Fibroblast of skin of scalp (primary cell): ENCODE measurements at regions not wholly inside any gene's neighbourhood (a gene's known extent, or its start where the extent isn't known, plus 50 kb on each side); places are given as distances from the start of the nearest gene placed in this dataset.
A peak's percentile ranks its signal among the peaks of the same experiment; 100 is the strongest.

ENCODE experiments used
- DNase-seq: peaks from one replicate; pipeline ENCODE4 v3.0.0-alpha.2; 2013

DNA sequence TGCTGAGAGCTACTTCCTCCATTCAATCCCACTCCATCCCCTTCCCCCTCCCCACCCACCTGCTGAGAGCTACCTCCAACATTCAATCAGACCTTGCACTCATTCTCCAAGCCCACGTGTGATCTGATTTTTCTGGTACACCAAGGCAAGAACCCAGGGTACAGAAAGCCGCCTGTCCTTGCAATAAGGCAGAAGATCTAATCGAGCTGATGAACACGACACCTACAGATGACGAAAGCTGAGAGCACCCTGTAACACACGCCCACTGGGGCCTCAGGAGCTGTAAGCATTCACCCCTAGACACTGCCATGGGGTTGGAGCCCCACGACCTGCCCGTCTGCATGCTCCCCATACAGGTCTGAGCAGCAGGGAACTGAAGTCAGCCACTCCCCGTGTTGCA lies 58.3 kb downstream of the TRIML1 start:
- no peak for DNase-seq

DNA sequence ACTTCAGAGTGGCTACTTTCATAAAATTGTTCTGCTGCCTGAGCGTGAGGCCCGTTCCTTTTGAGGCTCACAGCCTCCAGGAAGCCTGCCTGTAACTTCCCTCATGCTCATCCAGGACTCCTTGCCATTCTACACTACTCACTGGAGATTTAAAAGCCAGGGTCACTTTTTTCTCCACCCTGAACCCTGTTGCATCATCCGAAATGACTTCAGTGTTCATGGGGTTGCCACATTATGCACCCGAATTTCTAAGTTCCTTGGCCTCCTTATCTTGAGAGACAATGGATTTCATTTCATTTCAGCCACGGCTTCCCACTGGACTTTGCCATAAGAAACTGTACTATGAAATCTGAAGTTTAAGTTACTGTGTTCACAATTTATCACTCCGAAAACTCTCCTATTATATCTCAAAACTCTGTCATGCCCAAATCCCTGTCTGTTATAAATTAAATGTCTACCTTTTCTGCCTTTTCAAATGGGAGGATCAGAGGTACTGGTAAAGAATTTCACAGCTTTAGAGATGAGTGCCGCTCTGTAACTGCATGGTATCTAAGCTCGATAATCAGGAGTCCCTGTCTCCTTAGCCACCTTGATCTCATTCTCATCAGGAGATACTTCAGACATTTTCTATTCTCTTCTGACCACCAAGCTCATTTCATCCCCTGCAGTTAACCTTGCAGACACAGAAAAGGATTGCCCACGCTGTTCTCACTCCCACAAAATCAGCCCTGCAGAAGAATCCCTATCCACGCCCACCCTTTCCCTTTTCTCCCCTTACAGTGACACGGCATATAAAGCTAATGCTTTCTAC lies 59.9 kb downstream of the TRIML1 start:
- DNase-seq = no peak

DNA sequence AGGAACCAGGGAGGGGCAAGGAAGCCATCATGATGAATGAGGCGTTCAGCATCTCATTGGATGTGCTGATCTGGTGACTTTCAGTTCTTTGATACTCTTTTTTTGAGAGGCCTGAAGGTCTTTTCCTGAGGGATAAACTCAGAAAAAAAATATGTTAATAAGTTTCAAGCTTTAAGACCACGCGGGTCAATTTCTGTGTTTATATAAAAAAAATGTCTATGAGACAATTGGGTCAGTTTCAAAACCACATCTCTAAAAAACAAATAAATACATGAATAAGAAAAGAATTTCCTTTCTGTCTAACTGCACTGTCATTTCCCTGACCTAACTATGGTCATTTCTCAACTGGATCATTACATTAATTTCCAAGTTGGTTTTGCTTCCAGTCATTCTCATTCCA lies 62.6 kb downstream of the TRIML1 start:
- peak; percentile 66 for DNase-seq

DNA sequence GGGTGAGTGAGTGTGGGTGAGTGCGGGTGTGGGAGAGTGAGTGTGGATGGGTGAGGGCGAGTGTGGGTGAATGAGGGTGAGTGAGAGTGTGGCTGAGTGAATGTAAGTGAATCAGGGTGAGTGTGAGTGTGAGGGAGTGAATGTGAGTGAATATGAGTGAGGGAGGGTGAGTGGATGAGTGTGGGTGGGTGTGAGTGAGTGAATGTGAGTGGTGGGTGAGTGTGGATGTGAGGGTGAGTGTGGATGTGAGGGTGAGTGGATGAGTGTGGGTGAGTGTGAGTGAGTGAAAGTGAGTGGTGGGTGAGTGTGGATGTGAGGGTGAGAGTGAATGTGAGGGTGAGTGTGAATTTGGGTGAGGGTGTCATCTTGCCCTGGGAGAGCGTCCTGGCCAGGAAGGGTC lies 67.5 kb downstream of the TRIML1 start:
- DNase-seq = no peak

DNA sequence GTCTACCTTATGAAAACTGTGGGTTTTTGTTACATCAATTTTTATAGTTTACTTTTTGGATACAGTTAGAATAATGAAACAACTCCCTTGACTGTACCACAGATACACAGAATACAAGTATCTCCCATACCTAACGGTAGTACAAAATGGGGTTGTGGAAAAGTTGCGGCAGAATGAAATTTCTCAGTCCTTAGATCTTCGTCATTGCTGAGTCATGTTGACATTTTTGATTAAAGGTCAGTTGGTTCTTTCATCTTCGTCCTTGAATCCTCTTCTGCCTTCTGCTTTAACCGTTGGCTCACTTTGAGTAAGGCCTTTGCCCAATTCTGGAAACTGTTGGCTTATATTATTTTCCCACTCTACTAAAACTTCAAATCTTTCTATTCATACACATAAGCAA lies 75.6 kb downstream of the TRIML1 start:
- DNase-seq = no peak

DNA sequence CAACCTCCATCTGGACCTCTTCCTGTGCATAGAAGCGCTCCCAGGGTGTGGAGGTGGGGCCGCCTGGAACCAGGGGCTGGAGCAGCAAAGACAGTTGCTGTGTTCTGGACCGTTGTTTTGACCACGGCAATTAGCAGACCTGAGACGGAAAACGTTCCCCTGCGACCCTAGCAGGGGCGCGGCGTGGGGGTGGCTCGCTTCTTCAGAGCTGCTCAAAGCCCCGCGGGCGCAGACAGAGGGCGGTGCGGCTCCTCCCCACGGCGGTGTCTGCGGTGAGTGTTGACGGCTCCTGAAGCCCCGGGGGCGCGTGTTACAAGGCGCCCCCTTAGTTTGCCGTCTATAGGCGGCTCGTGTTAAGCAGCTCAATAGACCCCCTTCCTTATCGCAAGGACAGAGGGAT lies 79.2 kb downstream of the TRIML1 start:
- no peak for DNase-seq

DNA sequence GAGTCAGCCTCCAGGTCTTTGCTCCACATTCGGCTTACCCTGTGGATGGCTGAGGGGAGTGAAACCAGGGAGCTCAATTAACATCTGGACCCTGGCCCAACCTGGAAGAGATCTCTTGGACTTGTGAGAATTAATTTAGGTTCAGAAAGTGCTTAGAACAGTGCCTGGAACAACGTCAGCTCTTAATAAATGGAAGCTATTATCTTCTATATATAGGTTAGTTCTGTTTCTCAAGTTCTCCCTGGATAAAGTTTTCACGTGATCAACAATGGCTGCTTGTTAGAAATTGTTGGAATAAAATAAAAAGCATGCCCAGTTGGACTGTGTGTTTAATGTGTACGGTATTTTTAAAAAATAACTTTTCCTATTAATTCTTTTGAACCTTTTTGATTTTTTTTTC lies 80.8 kb downstream of the TRIML1 start:
- DNase-seq = no peak

DNA sequence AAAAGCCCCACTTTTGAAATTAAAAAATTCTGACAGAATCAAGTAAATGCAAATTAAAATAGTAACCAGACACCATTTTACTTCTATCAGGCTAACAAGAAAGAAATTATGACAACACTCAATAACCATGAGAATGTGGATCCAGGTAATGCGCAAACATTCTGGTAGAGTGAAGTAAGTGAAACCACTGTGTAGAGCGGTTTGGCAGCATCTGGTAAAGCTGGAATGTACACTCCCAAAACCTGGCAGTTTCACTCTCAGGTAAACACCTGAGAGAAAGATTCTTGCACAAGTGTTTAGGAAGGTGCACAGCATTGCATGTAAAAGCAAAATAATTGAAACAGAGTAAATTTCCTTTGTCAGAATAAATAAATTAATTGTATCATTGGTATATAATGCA lies 81.8 kb downstream of the TRIML1 start:
- DNase-seq = no peak

DNA sequence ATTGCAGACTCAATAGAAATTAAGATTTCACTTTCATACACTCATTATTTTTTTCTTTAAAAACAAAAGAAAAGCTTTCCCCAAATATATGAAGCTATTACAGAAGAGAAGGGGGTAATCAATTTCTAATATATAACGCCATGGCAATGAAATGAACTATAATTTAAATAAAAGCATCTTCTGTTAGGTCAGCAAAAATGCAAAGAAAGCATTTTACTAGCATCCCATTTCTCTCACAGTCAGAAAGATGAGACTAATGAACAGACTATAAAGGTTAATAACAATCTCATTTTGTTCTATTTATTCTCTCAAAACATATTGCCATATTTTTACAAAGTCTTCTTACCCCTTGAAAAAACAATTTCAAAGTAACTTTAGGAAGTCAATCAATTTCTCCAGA lies 89.0 kb downstream of the TRIML1 start:
- DNase-seq = no peak

DNA sequence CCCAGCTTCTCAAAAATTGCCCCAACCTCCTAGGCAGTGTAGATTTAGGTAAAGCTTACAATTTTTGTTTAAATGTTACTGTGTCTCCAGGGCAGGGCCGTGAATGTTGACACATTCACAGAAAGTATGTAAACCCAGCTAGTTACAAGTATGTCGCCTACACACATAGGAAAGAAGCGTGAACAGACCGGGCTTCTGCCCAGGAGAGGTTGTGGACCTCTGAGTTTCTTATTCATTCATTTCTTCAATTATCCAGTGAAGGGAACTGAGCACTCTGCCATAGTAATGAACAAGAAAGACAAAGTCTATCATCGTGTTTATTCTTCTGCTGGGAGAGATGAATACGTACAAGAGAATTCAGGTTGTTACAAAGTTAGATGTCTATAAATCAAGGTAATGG lies 93.2 kb downstream of the TRIML1 start:
- DNase-seq = no peak

DNA sequence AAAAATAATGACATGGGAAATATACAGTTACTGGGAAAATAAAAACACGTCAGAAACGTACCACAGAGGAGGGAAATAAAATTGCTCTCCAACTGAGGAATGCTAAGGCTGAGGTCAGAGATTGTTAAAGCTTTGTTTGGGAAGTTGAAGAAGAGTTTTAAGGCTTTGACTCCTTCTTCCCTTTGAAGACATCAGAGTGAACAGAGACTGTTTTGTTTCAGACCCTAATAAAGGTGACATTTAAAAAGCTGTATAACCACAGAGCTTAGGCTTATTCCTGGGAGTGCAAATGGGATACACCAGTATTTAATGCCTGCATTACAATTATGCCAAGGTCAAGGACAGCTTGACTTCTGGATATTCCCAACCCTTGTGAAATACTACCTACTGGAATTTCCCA lies 102.8 kb downstream of the TRIML1 start:
- DNase-seq = no peak

DNA sequence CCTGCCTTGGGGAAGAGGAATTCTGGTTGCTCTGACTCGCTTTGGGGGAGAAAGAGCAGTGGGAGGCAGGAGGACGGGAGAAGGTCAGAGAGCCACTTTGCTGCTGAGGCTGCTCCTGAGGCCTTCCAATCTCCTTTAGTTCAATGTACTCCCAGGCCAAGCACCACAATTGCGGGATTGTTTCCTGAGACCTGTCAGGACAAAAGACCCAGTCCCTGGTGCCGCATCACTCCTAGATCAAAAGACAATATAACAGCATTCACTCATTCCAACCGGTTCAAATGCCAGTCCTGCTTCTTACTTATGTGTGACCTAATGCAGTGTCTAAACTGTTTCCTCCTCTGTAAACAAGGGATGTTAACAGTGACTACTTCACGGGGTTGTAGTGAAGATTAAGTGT lies 106.4 kb downstream of the TRIML1 start:
- no peak for DNase-seq

DNA sequence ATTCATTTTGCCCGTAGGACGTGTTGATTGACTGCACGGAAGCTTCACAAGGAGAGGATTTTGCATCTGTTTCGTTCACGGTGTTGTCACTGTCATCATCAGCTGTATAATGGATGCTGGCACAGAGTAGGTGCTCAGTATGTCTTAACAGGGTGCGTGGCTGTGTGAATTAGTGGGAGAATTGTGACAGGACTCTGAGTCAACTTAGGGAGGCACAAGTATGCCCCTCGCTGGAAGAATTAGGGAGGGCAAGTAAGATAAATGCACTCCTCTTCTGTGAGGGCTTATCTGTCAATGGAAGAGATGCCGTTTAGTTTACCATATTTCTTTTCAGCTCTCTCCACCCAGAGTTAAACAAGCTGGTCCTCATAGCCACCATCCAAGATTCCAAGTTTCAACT lies 107.2 kb downstream of the TRIML1 start:
- peak; percentile 19 for DNase-seq

DNA sequence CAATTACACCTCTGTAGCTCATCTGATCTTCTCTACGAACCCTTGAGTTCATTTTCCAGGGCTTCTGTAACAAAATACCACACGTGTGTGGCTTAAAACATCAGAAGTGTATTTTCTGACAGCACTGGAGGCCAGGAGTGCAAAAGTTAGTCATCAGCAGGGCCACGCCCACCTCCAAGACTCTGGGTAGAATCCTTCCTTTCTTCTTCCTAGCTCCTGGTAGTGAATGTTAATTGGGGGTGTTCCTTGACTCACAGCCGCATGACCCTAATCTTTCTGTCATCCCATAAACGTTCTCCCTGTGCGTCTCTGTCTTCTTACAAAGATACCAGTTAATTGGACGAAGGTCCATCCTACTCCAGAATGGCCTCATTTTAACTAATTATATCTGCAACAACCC lies 115.0 kb downstream of the TRIML1 start:
- DNase-seq = no peak

DNA sequence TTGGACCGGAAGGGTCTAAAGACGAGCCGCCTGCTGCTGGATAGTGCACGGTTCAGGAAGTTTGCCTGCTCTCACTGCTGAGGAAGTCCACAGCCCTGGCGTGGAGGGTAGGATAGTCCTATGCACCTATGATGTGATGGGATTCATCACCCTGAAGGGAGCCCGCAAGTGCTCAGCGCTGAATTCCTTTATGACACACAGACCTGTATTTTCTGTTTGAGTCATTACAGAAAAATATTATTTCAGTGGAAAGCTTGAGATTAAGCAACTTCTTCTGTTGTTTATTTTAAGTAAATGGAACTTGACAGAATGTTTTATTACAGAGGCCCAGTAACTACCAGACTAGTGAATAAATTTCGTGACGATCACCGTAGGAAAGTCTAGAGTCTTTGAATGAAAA lies 123.2 kb downstream of the TRIML1 start:
- peak; percentile 41 for DNase-seq

DNA sequence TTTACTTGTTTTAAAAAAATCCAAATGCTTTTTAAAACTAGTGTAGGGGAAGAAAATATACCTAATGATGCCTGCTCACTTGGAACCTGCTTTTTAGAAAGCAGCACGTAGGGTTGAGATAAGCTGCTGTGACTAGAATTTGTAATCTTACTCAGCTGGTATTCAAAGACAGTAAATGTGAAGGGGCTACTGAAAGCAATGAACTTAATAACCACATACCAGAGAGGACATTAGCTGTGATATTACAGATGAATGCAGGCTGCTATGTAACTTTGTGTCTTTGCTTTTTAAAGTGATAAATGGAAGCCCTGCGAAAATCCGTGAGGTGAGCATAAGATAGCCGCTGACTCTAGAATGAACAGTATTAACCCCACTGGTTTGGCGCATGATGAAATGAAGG lies 124.1 kb downstream of the TRIML1 start:
- no peak for DNase-seq

DNA sequence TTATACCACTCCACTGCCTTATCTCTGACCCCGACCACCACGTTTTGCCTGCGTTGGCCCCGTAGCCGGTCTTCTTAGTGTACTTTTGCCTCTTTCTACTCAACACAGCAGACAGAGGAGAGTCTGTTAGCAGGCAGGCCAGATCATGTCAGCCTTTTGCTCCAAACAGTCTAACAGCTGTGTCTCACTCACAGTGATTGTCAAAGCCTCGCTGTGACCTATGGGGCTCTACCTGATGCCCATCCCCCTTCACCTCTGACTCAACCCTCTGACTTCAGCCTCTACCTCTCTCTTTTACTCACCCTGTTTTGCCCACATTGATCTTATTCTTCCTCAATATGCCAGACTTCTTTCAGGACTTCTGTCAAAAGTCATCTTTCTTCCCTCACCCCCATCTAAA lies 127.1 kb downstream of the TRIML1 start:
- DNase-seq = no peak

DNA sequence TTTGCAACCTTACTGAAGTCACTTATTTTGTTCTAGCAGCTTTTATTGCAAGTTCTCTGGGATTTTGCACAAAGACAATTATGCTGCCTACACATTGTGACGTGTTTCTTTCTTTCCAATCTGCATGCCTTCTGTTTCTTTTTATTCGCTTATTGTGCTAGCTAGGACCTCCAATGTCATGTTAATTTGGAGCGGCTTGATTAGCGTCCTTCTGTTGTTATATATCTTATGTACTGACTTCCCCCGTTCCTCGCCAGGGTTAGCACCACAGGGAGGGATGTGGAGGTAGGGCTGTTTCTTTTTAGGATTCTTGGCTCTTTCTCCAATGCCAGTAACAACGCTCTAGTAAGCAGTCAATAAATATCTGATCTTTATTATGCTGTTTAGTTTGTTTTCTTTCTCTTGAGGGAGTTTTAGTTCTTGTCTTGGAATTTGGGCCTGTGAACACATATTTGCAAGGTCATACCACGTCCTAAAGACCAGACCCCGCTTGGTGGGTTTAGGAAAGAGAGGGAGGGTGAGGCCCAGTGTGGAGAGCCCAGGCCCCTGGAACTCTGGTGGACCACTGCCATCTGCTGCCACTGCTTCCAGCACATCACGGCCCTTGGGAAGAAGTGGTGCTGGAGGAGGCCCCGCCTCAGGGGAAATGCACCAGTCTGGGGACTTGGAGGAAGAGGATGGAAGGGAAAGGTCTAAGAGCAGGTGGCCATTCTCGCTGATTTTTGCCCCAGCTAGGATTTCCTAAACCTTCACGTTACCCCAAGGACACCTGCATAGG lies 129.1 kb downstream of the TRIML1 start:
- DNase-seq = no peak

DNA sequence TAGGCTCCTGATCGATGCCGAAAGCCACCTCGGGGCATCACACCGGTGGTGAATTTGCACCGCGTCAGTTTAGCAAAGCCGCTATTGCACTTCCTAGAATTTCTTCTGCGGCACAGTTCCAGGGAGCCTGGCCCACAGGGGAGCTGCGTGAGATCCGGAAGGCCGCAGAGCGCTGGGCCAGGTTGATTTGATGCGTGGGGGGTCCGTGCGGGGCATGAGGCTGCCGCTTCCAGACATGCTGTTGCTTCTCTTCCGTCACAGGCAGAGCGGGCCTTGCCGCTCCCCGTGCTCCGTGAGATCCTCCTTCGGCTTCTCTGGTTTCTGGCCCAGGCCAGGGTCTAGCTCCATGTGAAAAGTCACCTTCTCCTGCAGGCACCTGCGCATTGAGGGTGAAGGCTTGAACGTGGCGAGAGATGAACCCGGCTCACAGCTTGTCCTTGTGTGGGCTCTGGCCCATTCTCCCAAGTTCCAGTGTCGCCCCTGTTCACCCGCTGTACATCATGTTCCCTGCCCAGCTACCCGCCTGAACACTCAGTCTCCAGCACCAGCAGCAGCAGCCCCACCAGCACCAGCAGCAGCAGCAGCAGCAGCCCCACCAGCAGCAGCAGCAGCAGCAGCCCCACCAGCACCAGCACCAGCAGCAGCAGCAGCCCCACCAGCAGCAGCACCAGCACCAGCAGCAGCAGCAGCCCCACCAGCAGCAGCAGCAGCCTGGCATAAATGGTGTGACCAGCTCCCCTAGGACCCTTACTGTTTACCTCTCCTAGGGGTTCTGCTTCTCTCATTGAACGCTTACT lies 131.2 kb downstream of the TRIML1 start:
- DNase-seq = no peak

DNA sequence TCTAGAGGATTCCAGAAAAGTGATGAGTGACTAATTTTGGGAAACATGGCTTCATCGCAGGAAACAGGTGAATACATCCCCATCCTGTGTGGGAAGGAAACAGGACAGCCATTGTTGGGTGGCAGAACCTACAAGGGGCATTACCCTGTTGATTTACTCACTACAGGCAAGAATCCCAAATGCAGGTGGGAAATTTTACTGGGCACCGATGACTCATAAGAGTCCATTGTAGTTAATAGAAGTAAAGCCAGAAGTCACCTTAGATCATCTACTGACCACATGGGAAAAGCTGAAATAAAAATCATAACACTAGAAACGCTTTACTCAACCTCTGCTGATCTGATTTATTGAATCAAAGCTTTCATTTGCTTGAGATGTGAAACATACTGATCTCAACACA lies 136.4 kb downstream of the TRIML1 start:
- DNase-seq = no peak

DNA sequence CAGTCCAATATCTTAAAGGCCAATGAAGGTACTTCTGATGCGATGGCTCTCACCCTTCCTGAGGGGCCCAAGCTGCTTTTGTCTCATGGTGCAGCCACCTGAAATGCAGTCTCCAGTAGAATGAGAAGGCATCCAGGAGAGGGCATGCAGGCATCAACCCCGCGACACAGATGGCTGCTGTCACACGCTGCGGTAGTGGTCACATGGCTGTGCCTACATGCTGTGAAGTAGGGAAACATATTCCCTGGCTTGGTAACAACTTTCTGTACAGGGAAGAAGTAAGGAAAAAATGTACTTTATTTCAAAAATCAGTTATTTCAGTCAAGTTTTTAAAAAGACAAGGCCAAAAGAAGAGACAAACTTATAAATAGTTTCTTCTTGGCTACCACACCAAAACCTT lies 139.9 kb downstream of the TRIML1 start:
- DNase-seq = no peak

DNA sequence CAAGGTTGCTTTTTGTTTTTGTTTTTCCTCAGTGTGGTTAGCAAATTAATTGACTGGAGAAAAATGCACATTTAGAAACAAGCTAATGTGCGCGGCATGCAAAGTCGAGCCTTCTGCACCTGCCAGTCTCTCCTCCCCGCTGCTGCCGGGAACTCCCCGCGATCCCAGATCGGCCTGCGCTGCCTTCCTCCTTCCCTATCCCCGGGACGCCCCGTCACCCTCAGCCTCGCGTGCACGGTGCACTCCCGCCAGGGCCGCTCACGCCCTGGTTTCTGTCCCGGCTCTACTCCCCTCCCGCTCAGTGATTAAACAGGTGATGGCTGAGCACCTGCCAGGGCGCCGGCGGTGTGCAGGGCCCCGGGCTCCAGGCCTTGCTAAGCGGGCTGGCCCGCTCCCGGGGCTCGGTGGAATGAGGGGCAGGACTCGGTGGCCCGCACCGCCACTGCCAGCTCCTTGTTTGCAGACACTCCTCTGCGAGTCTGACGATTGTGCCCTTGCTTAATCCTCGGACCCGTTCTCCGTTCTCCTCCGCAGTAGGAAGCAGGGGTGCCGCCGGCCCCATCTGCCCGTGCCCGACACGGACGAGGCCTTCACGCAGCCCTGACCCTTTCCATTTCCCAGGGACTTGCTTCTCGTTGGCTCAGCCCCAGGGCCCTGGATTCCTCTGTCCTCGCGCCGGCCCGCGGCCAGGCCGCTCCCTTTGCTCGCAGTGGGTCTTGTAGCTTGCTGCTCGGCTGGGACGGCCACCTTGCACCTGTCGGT lies 143.4 kb downstream of the TRIML1 start:
- DNase-seq = no peak
